GM19397 (cell line): ENCODE measurements at regions not wholly inside any gene's neighbourhood (a gene's known extent, or its start where the extent isn't known, plus 50 kb on each side); places are given as distances from the start of the nearest gene placed in this dataset.

Experiments used
- ATAC-seq: cut with Tn5 transposase; IDR thresholded peaks from one replicate; pipeline ENCODE4 v1.9.1; 2021; ENCODE audit warnings: mild to moderate bottlenecking, moderate library complexity; ENCODE audit not compliant: unreplicated experiment

GRCh38 chr3:134079761-134080160, 50.0 kb upstream of the SLCO2A1 start:
- ATAC-seq, result no peak
